GM21825 (cell line): ENCODE measurements at regions not wholly inside any gene's neighbourhood (a gene's known extent, or its start where the extent isn't known, plus 50 kb on each side); places are given as distances from the start of the nearest gene placed in this dataset.

Experiments
- ATAC-seq: cut with Tn5 transposase; IDR thresholded peaks from one replicate; pipeline ENCODE4 v1.9.1; 2021; ENCODE audit warnings: mild to moderate bottlenecking, moderate library complexity; ENCODE audit not compliant: unreplicated experiment

GRCh38 chr4:13840502-13841190, 213.1 kb upstream of the BOD1L1 start:
- no peak for ATAC-seq

- ATAC-seq, result no peak
These were observed 217.2 kb upstream of the BOD1L1 start for GRCh38 chr4:13844740-13845139.

- ATAC-seq, result no peak
These were observed 222.3 kb upstream of the BOD1L1 start for GRCh38 chr4:13849778-13850177.

GRCh38 chr4:13851085-13851940, 223.8 kb upstream of the BOD1L1 start:
- ATAC-seq, result no peak

GRCh38 chr4:13852411-13852810, 224.9 kb upstream of the BOD1L1 start:
- no peak for ATAC-seq

- no peak for ATAC-seq
These were observed 228.9 kb upstream of the BOD1L1 start for GRCh38 chr4:13856387-13856786.

- ATAC-seq, result no peak
These were observed 229.9 kb upstream of the BOD1L1 start for GRCh38 chr4:13857397-13857796.

- no peak for ATAC-seq
These were observed 230.3 kb upstream of the BOD1L1 start for GRCh38 chr4:13857800-13858199.

GRCh38 chr4:13859423-13859822, 231.9 kb upstream of the BOD1L1 start:
- no peak for ATAC-seq

GRCh38 chr4:13860126-13860525, 232.6 kb upstream of the BOD1L1 start:
- ATAC-seq, result no peak

- ATAC-seq, result no peak
These were observed 238.5 kb upstream of the BOD1L1 start for GRCh38 chr4:13865871-13866669.

GRCh38 chr4:13866881-13867280, 239.4 kb upstream of the BOD1L1 start:
- no peak for ATAC-seq

- ATAC-seq, result no peak
These were observed 244.6 kb upstream of the BOD1L1 start for GRCh38 chr4:13872155-13872554.

- ATAC-seq, result no peak
These were observed 245.4 kb upstream of the BOD1L1 start for GRCh38 chr4:13872955-13873354.

- ATAC-seq, result no peak
These were observed 247.7 kb upstream of the BOD1L1 start for GRCh38 chr4:13875181-13875580.

- no peak for ATAC-seq
These were observed 248.6 kb upstream of the BOD1L1 start for GRCh38 chr4:13876131-13876530.

- ATAC-seq, result no peak
These were observed 249.4 kb upstream of the BOD1L1 start for GRCh38 chr4:13876940-13877339.

- ATAC-seq, result no peak
These were observed 250.1 kb upstream of the BOD1L1 start for GRCh38 chr4:13877626-13878025.

- no peak for ATAC-seq
These were observed 254.4 kb upstream of the BOD1L1 start for GRCh38 chr4:13881892-13882291.

GRCh38 chr4:13887010-13887409, 259.5 kb upstream of the BOD1L1 start:
- no peak for ATAC-seq

GRCh38 chr4:13888112-13888511, 260.6 kb upstream of the BOD1L1 start:
- no peak for ATAC-seq

GRCh38 chr4:13891544-13891939, 264.0 kb upstream of the BOD1L1 start:
- ATAC-seq, result no peak
